CD4-positive, CD25-positive, alpha-beta regulatory T cell (primary cell): ENCODE measurements at regions not wholly inside any gene's neighbourhood (a gene's known extent, or its start where the extent isn't known, plus 50 kb on each side); places are given as distances from the start of the nearest gene placed in this dataset.

ENCODE experiments used
- ATAC-seq, 2 donors: fragments of 150-1000 bp; cut with Tn5 transposase; one replicate each; pipeline ENCODE4 v1.10.0; 2021; ENCODE audit warnings: low read depth in 2 of 2, moderate number of reproducible peaks in 2 of 2, moderate library complexity in 1 of 2
- DNase-seq, 3 donors: peaks; one replicate each; pipeline versions ENCODE4 v3.0.0 to v3.0.0-alpha.2; 2012 to 2022; ENCODE audit warnings: mixed read lengths in 1 of 3
- H3K27ac ChIP-seq: one replicate; pipeline ENCODE4 v1.7.0; 2013; ENCODE audit warnings: mild to moderate bottlenecking, low read length; ENCODE audit not compliant: insufficient read depth, poor library complexity, severe bottlenecking
- H3K27me3 ChIP-seq: one replicate; pipeline ENCODE4 v1.7.0; 2013; ENCODE audit warnings: low read length; ENCODE audit not compliant: control insufficient read depth, insufficient read depth
- H3K36me3 ChIP-seq: one replicate; pipeline ENCODE4 v1.7.0; 2013; ENCODE audit warnings: mild to moderate bottlenecking, low read length, moderate library complexity; ENCODE audit not compliant: control insufficient read depth, insufficient read depth
- H3K4me1 ChIP-seq: 2 replicates; pipeline ENCODE4 v1.7.0; 2013; ENCODE audit warnings: mild to moderate bottlenecking, low read length; ENCODE audit not compliant: insufficient read depth, control insufficient read depth, poor library complexity, severe bottlenecking
- H3K4me3 ChIP-seq: one replicate; pipeline ENCODE4 v1.7.0; 2013; ENCODE audit warnings: low read depth, mild to moderate bottlenecking, low read length, moderate library complexity
- H3K9me3 ChIP-seq, 2 experiments: 1 replicate in 1 of 2; 2 replicates in 1 of 2; pipeline ENCODE4 v1.7.0; 2013; ENCODE audit warnings: low read length in 2 of 2, mild to moderate bottlenecking in 1 of 2, moderate library complexity in 1 of 2; ENCODE audit not compliant: control insufficient read depth in 2 of 2
- H3K27ac Mint-ChIP-seq, 3 donors: one replicate each; pipeline ENCODE4 v1.8.0; 2020 to 2022; ENCODE audit warnings: mild to moderate bottlenecking in 3 of 3, mixed read lengths in 3 of 3, moderate library complexity in 2 of 3
- H3K27me3 Mint-ChIP-seq: one replicate; pipeline ENCODE4 v1.8.0; 2022; ENCODE audit warnings: mild to moderate bottlenecking, mixed read lengths
- H3K36me3 Mint-ChIP-seq: one replicate; pipeline ENCODE4 v1.8.0; 2020; ENCODE audit warnings: mixed read lengths
- H3K4me1 Mint-ChIP-seq, 4 donors: one replicate each; pipeline ENCODE4 v1.8.0; 2020 to 2022; ENCODE audit warnings: mixed read lengths in 4 of 4, mild to moderate bottlenecking in 1 of 4
- H3K4me3 Mint-ChIP-seq, 4 donors: one replicate each; pipeline ENCODE4 v1.8.0; 2020 to 2022; ENCODE audit warnings: mild to moderate bottlenecking in 4 of 4, mixed read lengths in 4 of 4, moderate library complexity in 3 of 4
- H3K9me3 Mint-ChIP-seq, 7 donors: one replicate each; pipeline ENCODE4 v1.8.0; 2020 to 2022; ENCODE audit warnings: mixed read lengths in 7 of 7, mild to moderate bottlenecking in 3 of 7, moderate library complexity in 2 of 7

DNA sequence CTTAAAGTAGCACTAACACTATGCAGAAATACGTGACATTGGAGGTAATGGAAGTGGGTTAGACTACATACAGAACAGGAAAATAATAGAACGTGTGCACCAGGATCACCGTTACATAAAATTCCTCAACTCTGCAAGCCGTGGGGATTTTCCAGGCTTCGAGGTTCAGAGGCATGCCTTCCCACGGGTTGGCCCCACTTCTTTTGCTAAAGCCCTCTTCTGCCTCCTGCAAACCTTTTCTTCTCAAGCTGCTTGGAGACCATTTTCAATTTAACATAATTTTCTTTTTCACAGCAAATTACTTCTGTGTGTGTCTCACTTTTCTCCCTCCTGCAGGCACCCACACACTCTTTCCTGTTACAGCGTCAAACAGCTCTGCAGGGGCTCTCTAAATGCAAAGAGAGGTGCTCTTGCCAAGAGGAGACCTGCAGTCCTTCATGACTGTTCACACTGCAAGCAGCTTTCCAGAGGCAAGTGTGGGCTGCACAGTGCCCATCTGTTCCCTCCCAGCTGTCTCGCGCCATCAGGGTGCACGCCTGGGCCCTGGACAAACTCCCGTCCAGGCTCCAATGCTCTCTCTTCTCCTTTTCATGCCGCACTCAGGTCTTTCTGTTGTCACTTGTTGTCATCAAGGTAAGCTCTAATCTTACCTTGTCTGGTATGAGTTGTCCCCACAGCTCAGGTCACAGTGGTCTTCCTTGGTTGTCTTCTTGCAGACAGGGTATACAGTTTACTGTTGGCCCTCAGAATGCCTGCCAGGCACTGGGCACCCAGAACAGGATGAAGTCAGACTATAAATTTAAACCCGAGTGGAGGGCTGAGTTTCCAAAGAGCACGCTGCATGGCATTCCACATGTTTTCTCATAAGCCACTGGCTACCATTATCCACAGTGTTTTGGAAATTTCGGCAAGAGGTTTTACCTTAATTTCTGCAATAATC lies 164.8 kb upstream of the GGTLC1 start:
- H3K27me3 ChIP-seq = no peaks in the 10 kb centered on the region
- ATAC-seq (no peak), DNase-seq (no peak)
- Mint-ChIP-seq H3K9me3 (no peaks in the 10 kb centered on the region), H3K4me1 (peaks cover 0 to 2% (median 0%) of the 10 kb centered on the region in 4 donors), H3K27me3 (peaks cover 10% of the 10 kb centered on the region), H3K36me3 (no peaks in the 10 kb centered on the region), H3K27ac (no peak overlapping the region), H3K4me3 (no peak overlapping the region)
- no peak overlapping the region for H3K27ac ChIP-seq
- no peaks in the 10 kb centered on the region for H3K9me3 ChIP-seq
- H3K36me3 ChIP-seq = no peaks in the 10 kb centered on the region
- no peak overlapping the region for H3K4me3 ChIP-seq
- no peaks in the 10 kb centered on the region for H3K4me1 ChIP-seq

DNA sequence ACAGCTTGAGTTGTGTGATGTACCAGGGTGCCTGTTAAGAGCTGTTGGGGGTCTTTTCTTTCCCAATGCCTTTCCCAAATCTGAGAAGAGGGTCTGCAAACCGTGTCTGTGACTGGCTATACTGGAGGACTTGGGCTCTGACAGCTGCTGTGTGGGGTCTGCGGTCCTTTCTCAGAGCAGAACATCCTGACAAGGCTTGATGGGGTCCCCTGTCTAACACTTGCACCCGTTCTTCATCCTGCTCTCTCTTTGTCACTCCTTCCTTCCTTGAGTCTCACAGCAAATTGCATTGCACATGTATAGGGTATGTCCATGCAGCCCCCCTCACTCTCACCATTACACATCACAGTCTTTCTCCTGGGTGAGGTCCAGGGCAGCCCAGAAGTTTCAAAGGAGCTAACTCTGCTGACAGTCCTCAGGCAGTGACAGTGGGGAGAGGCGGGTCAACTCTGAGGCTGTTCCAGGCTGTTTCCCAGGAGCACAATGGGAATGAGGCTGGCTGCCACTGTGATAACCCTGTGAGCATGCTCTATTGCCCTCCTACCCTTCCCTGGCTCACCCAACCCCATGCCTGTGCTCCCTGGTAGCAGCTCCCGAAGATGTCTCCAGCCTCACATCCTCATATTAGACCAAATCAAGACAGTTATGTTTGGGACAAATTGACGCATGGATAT lies 163.2 kb upstream of the GGTLC1 start:
- no peak overlapping the region for H3K4me3 Mint-ChIP-seq
- H3K36me3 Mint-ChIP-seq = no peaks in the 10 kb centered on the region
- H3K36me3 ChIP-seq = no peaks in the 10 kb centered on the region
- no peaks in the 10 kb centered on the region for H3K4me1 ChIP-seq
- H3K27me3 Mint-ChIP-seq = peaks cover 10% of the 10 kb centered on the region
- H3K27me3 ChIP-seq = no peaks in the 10 kb centered on the region
- H3K4me3 ChIP-seq = no peak overlapping the region
- ATAC-seq (no peak), DNase-seq (no peak)
- no peak overlapping the region for H3K27ac ChIP-seq
- no peak overlapping the region for H3K27ac Mint-ChIP-seq
- H3K9me3 Mint-ChIP-seq = no peaks in the 10 kb centered on the region
- H3K9me3 ChIP-seq = no peaks in the 10 kb centered on the region
- H3K4me1 Mint-ChIP-seq = peaks cover 0 to 2% (median 0%) of the 10 kb centered on the region in 4 donors

DNA sequence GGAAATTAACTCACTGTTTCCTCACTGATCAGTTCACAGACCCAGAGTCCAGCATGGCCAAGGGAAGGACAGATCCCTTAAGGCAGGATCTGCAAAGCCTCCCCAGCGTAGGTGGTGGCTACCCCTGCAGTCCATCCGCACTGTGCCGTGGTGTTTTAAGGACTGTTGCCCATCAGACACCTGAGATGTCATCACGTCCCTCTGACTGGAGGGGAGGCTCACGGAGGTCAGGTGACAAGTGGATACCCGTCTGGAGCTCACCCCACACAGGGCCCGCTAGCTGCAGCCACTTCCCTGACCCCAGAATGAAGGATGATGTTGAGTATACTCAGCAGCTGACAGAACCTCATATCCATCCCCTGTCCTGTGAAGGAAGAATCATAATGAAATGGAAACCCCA lies 161.8 kb upstream of the GGTLC1 start:
- Histone ChIP-seq H3K27ac (no peak overlapping the region), H3K4me3 (no peak overlapping the region), H3K4me1 (no peaks in the 10 kb centered on the region), H3K36me3 (no peaks in the 10 kb centered on the region), H3K9me3 (no peaks in the 10 kb centered on the region), H3K27me3 (no peaks in the 10 kb centered on the region)
- DNase-seq (no peak), ATAC-seq (no peak)
- no peaks in the 10 kb centered on the region for H3K9me3 Mint-ChIP-seq
- H3K4me1 Mint-ChIP-seq = peaks cover 0 to 2% (median 0%) of the 10 kb centered on the region in 4 donors
- peaks cover 5% of the 10 kb centered on the region for H3K27me3 Mint-ChIP-seq
- H3K36me3 Mint-ChIP-seq = no peaks in the 10 kb centered on the region
- no peak overlapping the region for H3K27ac Mint-ChIP-seq
- no peak overlapping the region for H3K4me3 Mint-ChIP-seq

DNA sequence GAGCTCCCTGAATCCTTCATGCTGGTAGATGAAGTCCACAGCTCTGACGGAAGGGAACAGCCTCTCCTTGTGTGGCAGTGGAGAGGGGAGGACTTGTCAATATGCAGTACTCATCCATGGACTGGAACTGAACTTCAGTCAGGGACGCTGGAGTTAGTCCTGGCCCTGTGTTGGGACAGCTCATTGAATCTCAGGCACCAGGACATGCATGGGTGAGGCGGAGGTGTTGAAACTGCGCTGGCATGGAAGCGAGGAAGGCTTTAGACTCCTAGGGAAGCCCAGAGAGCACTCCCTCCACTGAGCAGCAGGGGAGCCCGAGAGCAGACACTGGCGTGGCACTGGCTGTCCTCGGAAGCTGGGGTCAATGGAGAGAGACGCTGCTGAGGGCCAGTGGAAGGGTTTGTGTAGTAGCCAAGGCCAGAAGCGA lies 161.3 kb upstream of the GGTLC1 start:
- Histone ChIP-seq H3K27me3 (no peaks in the 10 kb centered on the region), H3K9me3 (no peaks in the 10 kb centered on the region), H3K4me1 (no peaks in the 10 kb centered on the region), H3K27ac (no peak overlapping the region), H3K4me3 (no peak overlapping the region), H3K36me3 (no peaks in the 10 kb centered on the region)
- no peaks in the 10 kb centered on the region for H3K9me3 Mint-ChIP-seq
- DNase-seq = no peak
- ATAC-seq = no peak
- no peak overlapping the region for H3K27ac Mint-ChIP-seq
- H3K4me3 Mint-ChIP-seq = no peak overlapping the region
- peaks cover 5% of the 10 kb centered on the region for H3K27me3 Mint-ChIP-seq
- peaks cover 0 to 2% (median 0%) of the 10 kb centered on the region in 4 donors for H3K4me1 Mint-ChIP-seq
- no peaks in the 10 kb centered on the region for H3K36me3 Mint-ChIP-seq

DNA sequence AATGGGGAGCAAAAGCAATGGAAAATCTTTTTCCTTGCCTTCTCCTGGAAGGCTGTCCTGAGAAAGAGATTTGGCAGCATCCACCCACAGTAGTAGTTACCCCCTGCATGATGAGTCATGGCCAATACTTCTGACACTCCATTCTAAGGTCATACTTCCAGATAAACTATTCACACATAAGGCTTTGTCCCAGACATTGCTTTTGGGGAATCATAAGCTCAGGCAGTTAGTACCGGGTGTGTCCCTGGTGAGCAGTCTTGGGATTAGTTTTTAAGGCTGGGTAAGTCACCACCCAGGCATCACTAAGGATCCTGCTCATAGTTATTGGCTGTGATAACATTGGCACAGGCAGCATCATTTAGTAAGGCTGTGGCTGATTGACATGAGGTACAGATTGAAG lies 160.6 kb upstream of the GGTLC1 start:
- Mint-ChIP-seq H3K36me3 (no peaks in the 10 kb centered on the region), H3K4me3 (no peak overlapping the region), H3K27ac (no peak overlapping the region), H3K4me1 (peaks cover 0 to 2% (median 0%) of the 10 kb centered on the region in 4 donors), H3K9me3 (no peaks in the 10 kb centered on the region), H3K27me3 (peaks cover under 1% of the 10 kb centered on the region)
- H3K27ac ChIP-seq = no peak overlapping the region
- H3K4me3 ChIP-seq = no peak overlapping the region
- no peak for DNase-seq
- no peaks in the 10 kb centered on the region for H3K36me3 ChIP-seq
- no peaks in the 10 kb centered on the region for H3K4me1 ChIP-seq
- no peak for ATAC-seq
- no peaks in the 10 kb centered on the region for H3K27me3 ChIP-seq
- H3K9me3 ChIP-seq = no peaks in the 10 kb centered on the region

DNA sequence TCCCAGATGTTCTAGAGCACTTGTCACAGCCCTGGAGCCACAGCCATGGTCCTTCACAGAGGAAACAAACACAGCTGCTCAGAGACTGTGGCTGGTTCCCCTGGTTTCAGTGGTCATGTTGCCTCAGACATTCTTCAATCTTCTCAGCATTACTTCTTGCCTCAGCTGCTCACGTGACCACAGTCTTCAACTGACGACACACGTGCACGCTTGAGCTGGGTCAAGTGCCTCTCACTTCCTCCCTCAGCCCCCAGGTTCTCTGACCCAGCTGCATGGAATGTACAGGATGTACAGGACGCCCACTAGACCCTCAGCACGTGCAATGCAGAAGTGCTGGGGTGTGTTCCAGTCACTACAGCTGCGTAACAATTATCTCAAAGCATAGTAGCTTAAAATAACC lies 159.8 kb upstream of the GGTLC1 start:
- H3K9me3 Mint-ChIP-seq = no peaks in the 10 kb centered on the region
- no peak overlapping the region for H3K4me3 ChIP-seq
- no peaks in the 10 kb centered on the region for H3K27me3 Mint-ChIP-seq
- no peak overlapping the region for H3K4me3 Mint-ChIP-seq
- ATAC-seq (no peak), DNase-seq (peak in 1 of 3 donors; percentile 9)
- H3K36me3 Mint-ChIP-seq = no peaks in the 10 kb centered on the region
- H3K27ac Mint-ChIP-seq = no peak overlapping the region
- no peaks in the 10 kb centered on the region for H3K36me3 ChIP-seq
- no peaks in the 10 kb centered on the region for H3K4me1 ChIP-seq
- no peak overlapping the region for H3K27ac ChIP-seq
- H3K9me3 ChIP-seq = no peaks in the 10 kb centered on the region
- no peaks in the 10 kb centered on the region for H3K27me3 ChIP-seq
- H3K4me1 Mint-ChIP-seq = peaks cover 0 to 2% (median 0%) of the 10 kb centered on the region in 4 donors

DNA sequence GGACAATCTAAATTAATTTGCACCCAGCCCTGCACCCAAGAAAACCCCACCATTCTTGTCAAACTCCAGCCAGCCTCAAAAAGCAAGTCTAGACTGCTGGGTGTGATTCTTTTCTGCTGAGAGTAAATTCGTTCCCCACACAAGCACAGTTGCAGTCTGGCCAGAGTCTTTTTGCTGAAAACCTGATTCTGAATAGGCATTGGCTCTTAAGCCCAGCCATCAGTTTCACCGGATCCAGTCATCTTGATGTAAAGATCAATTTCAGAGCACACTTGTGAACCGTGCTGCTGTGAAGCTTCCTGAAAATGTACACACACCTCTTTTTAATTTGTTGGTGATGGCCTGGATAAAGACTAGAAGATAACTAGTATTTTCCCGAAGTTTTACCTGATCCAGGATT lies 159.4 kb upstream of the GGTLC1 start:
- Histone ChIP-seq H3K4me1 (no peaks in the 10 kb centered on the region), H3K27me3 (no peaks in the 10 kb centered on the region), H3K36me3 (no peaks in the 10 kb centered on the region), H3K27ac (no peak overlapping the region), H3K9me3 (no peaks in the 10 kb centered on the region), H3K4me3 (no peak overlapping the region)
- no peaks in the 10 kb centered on the region for H3K36me3 Mint-ChIP-seq
- ATAC-seq = no peak
- H3K27me3 Mint-ChIP-seq = no peaks in the 10 kb centered on the region
- no peaks in the 10 kb centered on the region for H3K9me3 Mint-ChIP-seq
- H3K4me3 Mint-ChIP-seq = no peak overlapping the region
- DNase-seq = no peak
- no peak overlapping the region for H3K27ac Mint-ChIP-seq
- peaks cover 0 to 2% (median 0%) of the 10 kb centered on the region in 4 donors for H3K4me1 Mint-ChIP-seq
